ENCODE measurements at regions not wholly inside any gene's neighbourhood (a gene's known extent, or its start where the extent isn't known, plus 50 kb on each side); places are given as distances from the start of the nearest gene placed in this dataset.

DNA sequence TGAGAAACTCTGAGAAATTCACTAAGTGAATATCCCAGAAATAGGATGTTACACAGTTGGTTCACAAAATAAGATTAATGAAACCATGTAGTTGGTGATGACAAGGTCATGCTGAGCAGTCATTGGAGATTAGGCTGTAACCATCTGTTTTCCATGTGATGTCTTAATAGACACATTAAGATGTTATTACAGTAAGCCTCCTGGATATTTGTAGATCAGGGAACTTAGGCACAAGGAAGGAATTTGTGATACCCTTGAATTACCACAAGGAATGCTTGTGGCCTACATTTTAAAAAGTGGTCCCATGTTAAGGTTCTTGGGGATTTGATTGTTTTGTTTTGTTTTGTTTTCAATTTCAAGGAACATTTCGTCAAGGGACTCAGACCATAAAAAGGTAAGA is 185.6 kb upstream of the BANK1 start:
- TF ChIP-seq, protein P1, sequence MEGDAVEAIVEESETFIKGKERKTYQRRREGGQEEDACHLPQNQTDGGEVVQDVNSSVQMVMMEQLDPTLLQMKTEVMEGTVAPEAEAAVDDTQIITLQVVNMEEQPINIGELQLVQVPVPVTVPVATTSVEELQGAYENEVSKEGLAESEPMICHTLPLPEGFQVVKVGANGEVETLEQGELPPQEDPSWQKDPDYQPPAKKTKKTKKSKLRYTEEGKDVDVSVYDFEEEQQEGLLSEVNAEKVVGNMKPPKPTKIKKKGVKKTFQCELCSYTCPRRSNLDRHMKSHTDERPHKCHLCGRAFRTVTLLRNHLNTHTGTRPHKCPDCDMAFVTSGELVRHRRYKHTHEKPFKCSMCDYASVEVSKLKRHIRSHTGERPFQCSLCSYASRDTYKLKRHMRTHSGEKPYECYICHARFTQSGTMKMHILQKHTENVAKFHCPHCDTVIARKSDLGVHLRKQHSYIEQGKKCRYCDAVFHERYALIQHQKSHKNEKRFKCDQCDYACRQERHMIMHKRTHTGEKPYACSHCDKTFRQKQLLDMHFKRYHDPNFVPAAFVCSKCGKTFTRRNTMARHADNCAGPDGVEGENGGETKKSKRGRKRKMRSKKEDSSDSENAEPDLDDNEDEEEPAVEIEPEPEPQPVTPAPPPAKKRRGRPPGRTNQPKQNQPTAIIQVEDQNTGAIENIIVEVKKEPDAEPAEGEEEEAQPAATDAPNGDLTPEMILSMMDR (IDR thresholded peaks at IDR 0.05) = no peak
- TF ChIP-seq ZFX (IDR thresholded peaks at IDR 0.05; ENCODE audit: borderline replicate concordance) = no peak
